ENCODE measurements at regions not wholly inside any gene's neighbourhood (a gene's known extent, or its start where the extent isn't known, plus 50 kb on each side); places are given as distances from the start of the nearest gene placed in this dataset.

DNA sequence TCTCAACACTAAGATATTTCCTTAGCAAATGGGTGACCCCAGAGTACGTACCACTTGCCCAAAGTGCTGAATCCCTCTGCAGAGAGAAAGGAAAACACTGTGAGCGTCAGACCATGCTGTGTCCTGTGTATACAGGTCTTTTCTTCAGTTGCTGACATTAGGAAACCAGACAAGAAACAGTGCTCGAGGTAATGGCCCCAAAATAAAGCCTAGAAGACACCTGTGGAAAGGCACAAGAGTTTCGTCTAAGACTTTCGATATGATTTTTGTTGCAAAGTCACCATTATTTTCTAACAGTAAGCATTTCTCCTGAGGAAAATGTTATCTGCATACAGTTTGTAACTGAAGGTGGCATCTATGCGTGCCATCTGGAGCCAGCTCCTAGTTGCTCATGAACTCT, 62.0 kb upstream of the SIMC1 start:
- no peak for DNase-seq

DNA sequence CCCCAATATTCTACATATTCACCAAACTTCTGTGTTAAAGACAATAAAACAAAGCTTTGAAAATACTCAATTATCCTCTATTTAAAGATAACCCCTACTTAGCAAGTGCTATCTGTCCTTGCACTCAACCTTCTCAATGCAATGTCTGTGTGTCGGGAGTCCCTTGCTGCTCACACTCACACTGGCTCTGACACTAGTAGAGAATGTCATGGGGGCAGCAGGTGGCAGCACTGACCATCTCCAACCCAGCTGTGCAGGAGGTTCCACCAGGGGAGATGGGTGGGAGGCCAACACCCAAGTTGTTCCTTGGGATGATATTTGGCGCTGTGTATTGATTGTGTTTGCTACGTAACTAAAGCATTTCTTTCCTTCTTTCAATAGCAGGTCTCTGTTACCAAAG, 59.4 kb upstream of the SIMC1 start:
- no peak for DNase-seq

DNA sequence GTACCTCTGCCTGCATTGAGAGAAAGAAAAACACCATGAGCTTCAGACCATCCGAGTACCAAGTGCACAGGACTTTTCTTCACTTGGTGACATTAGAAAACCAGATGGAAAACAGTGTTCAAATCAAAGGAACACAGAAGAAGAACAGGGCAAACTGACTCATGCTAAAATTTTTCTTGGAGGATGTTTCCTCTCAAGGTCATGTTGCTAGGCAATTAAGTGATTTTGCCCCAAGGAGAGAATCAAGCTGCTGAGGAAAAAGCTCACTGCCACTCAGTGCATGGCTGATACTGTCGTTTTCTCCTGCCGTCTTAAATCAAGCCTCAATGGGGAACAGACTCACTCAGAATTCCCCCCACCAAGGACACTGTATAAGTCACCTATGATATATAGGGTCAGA, 57.9 kb upstream of the SIMC1 start:
- peak in 2 of 3 donors; percentile 5 to 10 for DNase-seq

DNA sequence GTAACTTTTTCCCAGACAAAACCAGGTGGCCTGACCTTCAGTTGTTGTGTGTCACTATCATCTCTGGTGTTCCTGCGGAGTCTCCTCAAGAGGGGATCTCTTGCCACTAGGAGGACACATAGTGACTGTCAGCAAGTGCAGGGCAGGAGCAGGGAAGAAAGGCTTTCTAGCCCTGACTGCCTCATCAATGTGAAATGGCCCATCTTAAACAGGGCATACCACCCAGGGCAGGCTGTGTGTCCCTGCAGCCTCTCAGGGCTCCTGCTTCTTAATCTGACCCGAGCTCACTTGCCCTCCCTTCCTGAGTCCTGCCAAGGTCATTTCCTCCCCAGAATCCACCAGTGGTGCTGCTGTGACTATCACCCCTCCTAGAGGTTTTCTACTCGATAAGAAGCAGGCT, 57.4 kb upstream of the SIMC1 start:
- no peak for DNase-seq

DNA sequence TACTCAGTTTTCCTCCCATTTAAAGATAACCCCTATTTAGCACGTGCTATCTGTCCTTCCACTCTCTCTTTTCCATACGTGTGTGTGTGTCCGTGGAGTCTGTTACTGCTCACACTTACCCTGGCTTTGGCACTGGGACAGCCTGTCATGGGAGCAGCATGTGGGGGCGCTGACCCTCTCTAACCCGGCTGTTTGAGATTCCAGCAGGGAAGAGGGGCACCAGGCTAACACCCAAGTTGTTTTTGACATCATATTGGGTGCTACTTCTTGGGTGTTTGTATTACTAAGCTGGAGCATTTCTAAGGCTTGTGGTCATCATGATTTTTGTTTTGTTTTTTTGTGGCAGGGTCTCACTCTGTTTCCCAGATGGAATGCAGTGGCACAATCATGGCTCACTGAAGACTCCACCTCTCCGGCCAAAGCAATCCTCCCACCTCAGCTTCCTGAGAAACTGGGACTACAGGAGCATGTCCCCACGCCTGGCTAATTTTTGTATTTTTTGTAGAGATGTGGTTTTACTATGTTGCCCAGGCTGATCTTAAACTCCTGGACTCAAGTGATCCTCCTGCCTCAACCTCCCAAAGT, 56.9 kb upstream of the SIMC1 start:
- DNase-seq, result no peak

DNA sequence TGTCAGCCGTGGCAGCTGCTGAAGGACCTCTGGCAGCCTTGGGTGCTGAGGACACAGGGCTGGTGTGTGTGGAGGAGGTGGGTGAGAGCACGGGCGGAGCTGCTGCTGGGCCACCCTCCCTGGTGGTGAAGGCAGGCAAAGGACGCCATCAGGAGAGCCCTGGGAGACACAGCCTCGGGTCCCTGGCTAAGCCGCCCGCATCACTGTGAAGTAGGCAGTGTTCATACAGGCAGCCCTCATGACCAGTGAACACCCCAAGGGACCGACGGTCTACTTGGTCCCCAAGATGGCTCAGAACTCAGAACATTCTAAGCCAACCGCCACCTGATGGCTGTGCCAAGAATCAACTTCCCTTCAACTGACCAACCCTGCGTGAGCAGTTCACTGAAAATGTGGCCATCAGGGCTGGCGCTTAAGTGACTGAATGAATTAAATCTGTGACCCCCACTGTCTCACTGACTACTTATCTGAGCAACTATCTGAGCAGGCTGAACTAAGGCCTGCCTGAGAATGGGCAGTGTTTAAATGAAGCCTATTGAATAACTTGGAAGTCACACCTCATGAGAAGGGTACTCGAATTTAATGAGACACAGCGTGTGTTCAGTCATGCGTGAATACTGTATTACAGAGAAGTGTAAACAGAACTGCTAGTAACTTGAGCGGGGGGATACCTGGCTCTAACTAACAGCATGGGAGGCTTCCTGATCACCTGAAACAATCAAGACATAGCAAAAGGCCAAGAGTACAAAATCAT, 54.7 kb upstream of the SIMC1 start:
- no peak for DNase-seq

DNA sequence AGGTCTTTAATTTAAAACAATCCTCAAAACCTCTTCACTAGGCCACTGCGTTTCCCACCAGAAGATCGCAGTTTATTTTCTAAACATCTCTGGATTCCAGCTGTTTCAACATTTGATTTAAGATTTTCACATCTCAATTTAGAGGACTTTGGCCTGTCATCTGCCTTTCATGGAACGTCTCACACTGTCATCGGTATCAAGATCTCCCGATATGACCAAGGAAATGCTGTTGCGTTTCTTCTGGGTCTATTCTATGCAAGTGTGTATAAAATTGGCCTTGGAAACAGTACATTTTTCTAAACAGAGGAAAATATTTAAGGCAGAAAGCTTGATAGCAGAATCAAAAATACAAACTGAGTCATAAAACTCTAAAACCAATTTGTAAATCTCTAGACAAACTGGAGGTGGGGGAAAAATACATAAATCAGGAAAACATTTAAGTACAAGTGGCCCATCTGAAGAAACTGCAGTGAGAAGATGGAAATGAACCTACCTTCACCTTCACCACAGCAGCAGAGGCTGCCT, 53.6 kb upstream of the SIMC1 start:
- no peak for DNase-seq

DNA sequence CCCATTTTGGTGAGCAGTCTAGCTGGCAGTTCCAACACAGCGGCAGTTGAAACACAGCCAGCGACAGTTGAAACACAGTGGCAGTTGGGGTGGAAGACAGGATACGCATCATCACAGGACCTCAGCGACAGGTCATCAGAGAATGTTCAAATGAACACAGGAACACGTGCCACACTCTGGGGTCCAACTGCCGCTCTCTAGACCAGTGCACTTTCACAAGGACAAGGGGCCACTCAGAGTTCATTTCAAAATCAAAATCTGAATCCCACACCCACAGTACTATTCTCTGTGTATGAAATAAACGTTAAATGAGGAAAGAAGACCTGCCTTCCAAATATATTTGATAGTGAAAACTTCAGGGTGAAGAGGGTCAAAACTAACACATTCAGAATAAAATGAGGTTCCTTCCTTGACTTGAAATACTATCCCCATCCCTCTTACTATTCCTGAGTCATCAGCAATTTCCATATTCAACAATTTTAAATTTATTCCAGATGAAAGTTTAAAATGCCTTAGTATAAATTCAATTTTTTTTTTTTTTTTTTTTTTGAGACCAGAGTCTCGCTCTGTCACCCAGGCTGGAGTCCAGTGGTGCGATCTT, 53.0 kb upstream of the SIMC1 start:
- no peak for DNase-seq

DNA sequence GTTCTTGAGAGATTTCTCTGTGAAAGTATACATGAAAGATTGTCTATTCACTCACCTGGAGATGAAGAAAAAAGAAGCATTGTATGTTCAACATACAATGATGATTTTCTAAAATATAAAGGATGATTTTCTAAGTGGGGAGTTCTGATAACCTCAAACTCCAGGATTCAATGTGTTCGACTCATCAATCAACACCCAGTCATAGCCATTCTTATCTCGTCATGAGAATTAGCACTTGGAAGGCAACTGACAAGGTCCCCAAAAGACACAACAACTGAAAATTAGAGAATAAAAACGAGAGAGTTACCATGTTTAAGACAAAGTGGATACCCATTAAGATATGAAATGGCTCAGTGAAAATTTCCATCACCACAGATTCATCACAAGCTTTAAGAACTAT, 52.1 kb upstream of the SIMC1 start:
- no peak for DNase-seq

DNA sequence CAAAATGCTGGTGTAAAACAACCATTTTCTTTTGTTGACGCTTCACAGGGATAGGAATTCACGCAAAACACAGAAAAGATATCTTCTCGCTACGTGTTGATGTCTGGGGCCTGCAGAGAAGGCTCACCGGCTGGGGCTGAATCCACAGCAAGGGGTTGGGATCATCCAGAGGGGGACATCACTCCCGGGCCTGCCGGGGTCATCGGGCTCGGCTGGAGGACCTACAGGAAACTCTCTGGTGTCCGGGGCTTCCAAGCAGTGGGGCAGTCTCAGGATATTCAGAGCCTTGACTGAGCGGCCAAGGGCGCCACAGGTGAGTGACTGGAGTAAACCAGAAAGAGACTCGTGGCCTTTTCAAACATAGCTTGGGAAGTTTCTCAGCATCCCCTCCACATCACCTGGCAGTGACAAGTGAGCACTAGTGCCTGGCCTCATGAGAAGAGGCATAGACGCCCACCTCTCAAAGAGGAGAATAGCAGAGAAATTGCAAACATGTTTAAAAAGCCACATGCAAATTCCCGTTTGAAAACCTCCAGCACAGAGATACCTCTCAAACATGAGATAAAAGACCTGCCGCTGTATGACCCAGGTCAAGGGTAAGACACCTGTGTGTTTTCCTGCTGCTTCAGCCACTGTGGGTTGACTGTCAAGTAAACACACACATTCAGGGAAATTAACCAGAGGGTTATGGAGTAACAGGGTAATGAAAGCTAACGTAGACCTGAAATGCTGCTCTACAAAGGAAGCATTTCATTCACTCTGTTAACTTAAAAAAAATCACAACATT, 50.8 kb upstream of the SIMC1 start:
- DNase-seq, result no peak

DNA sequence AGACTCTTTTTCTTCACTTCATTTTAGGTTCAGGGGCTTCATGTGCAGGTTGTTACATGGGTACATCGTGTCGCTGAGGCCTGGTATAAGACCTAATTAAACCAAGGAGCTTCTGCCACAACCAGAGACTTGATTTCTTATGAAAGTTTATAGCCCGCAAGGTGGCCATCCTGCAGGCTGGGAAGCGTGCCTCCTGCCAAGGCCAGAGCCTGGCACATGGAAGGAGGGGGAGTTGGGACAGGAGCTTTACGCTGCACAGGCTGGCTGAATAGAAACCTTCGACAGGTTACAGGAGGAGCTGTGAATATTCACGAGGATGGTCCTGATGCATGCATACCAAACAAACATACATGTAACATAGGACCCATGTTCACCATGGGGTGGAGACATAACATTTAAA, 50.1 kb upstream of the SIMC1 start:
- DNase-seq, result no peak
